ENCODE measurements at regions not wholly inside any gene's neighbourhood (a gene's known extent, or its start where the extent isn't known, plus 50 kb on each side); places are given as distances from the start of the nearest gene placed in this dataset.
"Not testable (repeated sequence)": the region's sequence is repeated elsewhere in the genome, so short reads cannot be mapped to it uniquely, and the experiment has no call there.

GRCh38 chr7:68720697-68721096 lies 877.6 kb upstream of the AUTS2 start:
- H3K27me3 Mint-ChIP-seq, result no peaks in the 10 kb centered on the region
- ChIA-PET CTCF (ENCODE audit: partially characterized antibody) (interaction anchor here (0.6 kb wide), 1 partner anchor 13 kb away, joined by 3 read pairs; no protein-coding TSS in a partner anchor), POLR2A (ENCODE audit: partially characterized antibody) (no interaction called here)
- Histone ChIP-seq H3K27ac (ENCODE audit: low read depth, low read length) (no peak overlapping the region), H3K9me3 (ENCODE audit: control insufficient read depth in 1 of 2, low read length in 2 of 2) (no peaks in the 10 kb centered on the region), H3K4me1 (ENCODE audit: insufficient read depth, low read length) (no peaks in the 10 kb centered on the region), H3K27me3 (ENCODE audit: insufficient read depth, low read length) (no peaks in the 10 kb centered on the region), H3K36me3 (ENCODE audit: insufficient read depth, low read length) (no peaks in the 10 kb centered on the region), H3K4me3 (ENCODE audit: low read length in 2 of 2) (no peak overlapping the region)
- intact Hi-C loops (cut with micrococcal nuclease), result no loop called here
- H3K9me3 Mint-ChIP-seq, result peaks cover 0 to 14% (median 7%) of the 10 kb centered on the region in 8 donors
- no peaks in the 10 kb centered on the region for H3K36me3 Mint-ChIP-seq
- no peak for DNase-seq
- H3K4me1 Mint-ChIP-seq, result no peaks in the 10 kb centered on the region
- no peak overlapping the region for H3K27ac Mint-ChIP-seq
- no peak overlapping the region for H3K4me3 Mint-ChIP-seq

- POLR2A ChIA-PET (ENCODE audit: partially characterized antibody), result no interaction called here
- H3K4me3 Mint-ChIP-seq, result no peak overlapping the region
These were observed 876.2 kb upstream of the AUTS2 start for GRCh38 chr7:68722044-68722443.

GRCh38 chr7:68724965-68725364 lies 873.3 kb upstream of the AUTS2 start:
- Mint-ChIP-seq H3K36me3 (no peaks in the 10 kb centered on the region), H3K27ac (no peak overlapping the region), H3K4me3 (no peak overlapping the region), H3K27me3 (no peaks in the 10 kb centered on the region), H3K9me3 (peaks cover 0 to 30% (median 11%) of the 10 kb centered on the region in 8 donors), H3K4me1 (no peaks in the 10 kb centered on the region)
- Histone ChIP-seq H3K4me3 (ENCODE audit: low read length in 2 of 2) (no peak overlapping the region), H3K36me3 (ENCODE audit: insufficient read depth, low read length) (no peaks in the 10 kb centered on the region), H3K27ac (ENCODE audit: low read depth, low read length) (no peak overlapping the region), H3K4me1 (ENCODE audit: insufficient read depth, low read length) (no peaks in the 10 kb centered on the region), H3K9me3 (ENCODE audit: control insufficient read depth in 1 of 2, low read length in 2 of 2) (no peaks in the 10 kb centered on the region), H3K27me3 (ENCODE audit: insufficient read depth, low read length) (no peaks in the 10 kb centered on the region)
- no peak for DNase-seq
- CTCF ChIA-PET (ENCODE audit: partially characterized antibody), result no interaction called here
- intact Hi-C loops (cut with micrococcal nuclease), result no loop called here
- POLR2A ChIA-PET (ENCODE audit: partially characterized antibody), result no interaction called here

More at GRCh38 chr7:68722044-68722443, 876.2 kb upstream of the AUTS2 start:
- no peak for DNase-seq
- peaks cover 0 to 21% (median 7%) of the 10 kb centered on the region in 8 donors for H3K9me3 Mint-ChIP-seq
- Histone ChIP-seq H3K36me3 (ENCODE audit: insufficient read depth, low read length) (no peaks in the 10 kb centered on the region), H3K27ac (ENCODE audit: low read depth, low read length) (no peak overlapping the region), H3K4me1 (ENCODE audit: insufficient read depth, low read length) (no peaks in the 10 kb centered on the region), H3K9me3 (ENCODE audit: control insufficient read depth in 1 of 2, low read length in 2 of 2) (no peaks in the 10 kb centered on the region), H3K27me3 (ENCODE audit: insufficient read depth, low read length) (no peaks in the 10 kb centered on the region), H3K4me3 (ENCODE audit: low read length in 2 of 2) (no peak overlapping the region)
- no peaks in the 10 kb centered on the region for H3K36me3 Mint-ChIP-seq
- CTCF ChIA-PET (ENCODE audit: partially characterized antibody), result no interaction called here
- no peaks in the 10 kb centered on the region for H3K27me3 Mint-ChIP-seq
- H3K27ac Mint-ChIP-seq, result no peak overlapping the region
- no peaks in the 10 kb centered on the region for H3K4me1 Mint-ChIP-seq
- intact Hi-C loops (cut with micrococcal nuclease), result no loop called here

GRCh38 chr7:68725843-68726785 lies 872.2 kb upstream of the AUTS2 start:
- no peak for DNase-seq
- Mint-ChIP-seq H3K4me3 (no peak overlapping the region), H3K27me3 (no peaks in the 10 kb centered on the region), H3K36me3 (no peaks in the 10 kb centered on the region), H3K4me1 (no peaks in the 10 kb centered on the region), H3K27ac (no peak overlapping the region), H3K9me3 (peaks cover 0 to 36% (median 12%) of the 10 kb centered on the region in 8 donors)
- Histone ChIP-seq H3K4me1 (ENCODE audit: insufficient read depth, low read length) (no peaks in the 10 kb centered on the region), H3K9me3 (ENCODE audit: control insufficient read depth in 1 of 2, low read length in 2 of 2) (peaks cover 0 to 7% of the 10 kb centered on the region in 2 donors), H3K4me3 (ENCODE audit: low read length in 2 of 2) (no peak overlapping the region), H3K27me3 (ENCODE audit: insufficient read depth, low read length) (no peaks in the 10 kb centered on the region), H3K36me3 (ENCODE audit: insufficient read depth, low read length) (no peaks in the 10 kb centered on the region), H3K27ac (ENCODE audit: low read depth, low read length) (no peak overlapping the region)
- ChIA-PET POLR2A (ENCODE audit: partially characterized antibody) (no interaction called here), CTCF (ENCODE audit: partially characterized antibody) (no interaction called here)
- intact Hi-C loops (cut with micrococcal nuclease), result no loop called here

- H3K9me3 ChIP-seq (ENCODE audit: control insufficient read depth in 1 of 2, low read length in 2 of 2); H3K36me3 Mint-ChIP-seq; H3K4me1 ChIP-seq (ENCODE audit: insufficient read depth, low read length); intact Hi-C loops (cut with micrococcal nuclease); POLR2A ChIA-PET (ENCODE audit: partially characterized antibody); H3K4me3 Mint-ChIP-seq; H3K27me3 ChIP-seq (ENCODE audit: insufficient read depth, low read length); H3K27ac Mint-ChIP-seq; H3K4me3 ChIP-seq (ENCODE audit: low read length in 2 of 2); H3K27ac ChIP-seq (ENCODE audit: low read depth, low read length); H3K27me3 Mint-ChIP-seq; DNase-seq; H3K36me3 ChIP-seq (ENCODE audit: insufficient read depth, low read length); H3K4me1 Mint-ChIP-seq: not testable (repeated sequence)
- H3K9me3 Mint-ChIP-seq, result peaks cover 0 to 37% (median 10%) of the 10 kb centered on the region in 8 donors
- CTCF ChIA-PET (ENCODE audit: partially characterized antibody), result interaction anchor here (1.3 kb wide), 1 partner anchor 10 kb away, joined by 3 read pairs; no protein-coding TSS in a partner anchor
These were observed 869.6 kb upstream of the AUTS2 start for GRCh38 chr7:68728720-68729119.

GRCh38 chr7:68729371-68729770 lies 868.9 kb upstream of the AUTS2 start:
- intact Hi-C loops (cut with micrococcal nuclease), result no loop called here
- no peak overlapping the region for H3K4me3 Mint-ChIP-seq
- Histone ChIP-seq H3K36me3 (ENCODE audit: insufficient read depth, low read length) (no peaks in the 10 kb centered on the region), H3K9me3 (ENCODE audit: control insufficient read depth in 1 of 2, low read length in 2 of 2) (peaks cover 0 to 7% of the 10 kb centered on the region in 2 donors), H3K27ac (ENCODE audit: low read depth, low read length) (no peak overlapping the region), H3K4me3 (ENCODE audit: low read length in 2 of 2) (no peak overlapping the region), H3K4me1 (ENCODE audit: insufficient read depth, low read length) (no peaks in the 10 kb centered on the region), H3K27me3 (ENCODE audit: insufficient read depth, low read length) (no peaks in the 10 kb centered on the region)
- H3K9me3 Mint-ChIP-seq, result peaks cover 0 to 37% (median 10%) of the 10 kb centered on the region in 8 donors
- no peaks in the 10 kb centered on the region for H3K4me1 Mint-ChIP-seq
- no peaks in the 10 kb centered on the region for H3K27me3 Mint-ChIP-seq
- no peak overlapping the region for H3K27ac Mint-ChIP-seq
- no peak for DNase-seq
- POLR2A ChIA-PET (ENCODE audit: partially characterized antibody), result no interaction called here
- CTCF ChIA-PET (ENCODE audit: partially characterized antibody), result interaction anchor here (1.3 kb wide), 1 partner anchor 9 kb away, joined by 3 read pairs; no protein-coding TSS in a partner anchor
- no peaks in the 10 kb centered on the region for H3K36me3 Mint-ChIP-seq

GRCh38 chr7:68730194-68730593 lies 868.1 kb upstream of the AUTS2 start:
- no peaks in the 10 kb centered on the region for H3K27me3 ChIP-seq (ENCODE audit: insufficient read depth, low read length)
- H3K27ac Mint-ChIP-seq, result no peak overlapping the region
- no peak for DNase-seq
- CTCF ChIA-PET (ENCODE audit: partially characterized antibody), result no interaction called here
- H3K9me3 ChIP-seq (ENCODE audit: control insufficient read depth in 1 of 2, low read length in 2 of 2), result peaks cover 0 to 7% of the 10 kb centered on the region in 2 donors
- POLR2A ChIA-PET (ENCODE audit: partially characterized antibody), result no interaction called here
- H3K36me3 ChIP-seq (ENCODE audit: insufficient read depth, low read length), result no peaks in the 10 kb centered on the region
- H3K9me3 Mint-ChIP-seq, result peaks cover 0 to 37% (median 9%) of the 10 kb centered on the region in 8 donors
- no peak overlapping the region for H3K4me3 Mint-ChIP-seq
- H3K36me3 Mint-ChIP-seq, result no peaks in the 10 kb centered on the region
- no peaks in the 10 kb centered on the region for H3K4me1 Mint-ChIP-seq
- no peak overlapping the region for H3K27ac ChIP-seq (ENCODE audit: low read depth, low read length)
- H3K4me3 ChIP-seq (ENCODE audit: low read length in 2 of 2), result no peak overlapping the region
- H3K27me3 Mint-ChIP-seq, result no peaks in the 10 kb centered on the region
- intact Hi-C loops (cut with micrococcal nuclease), result no loop called here
- H3K4me1 ChIP-seq (ENCODE audit: insufficient read depth, low read length), result no peaks in the 10 kb centered on the region
